Esophagus squamous epithelium (tissue), 4 donors: ENCODE measurements at regions not wholly inside any gene's neighbourhood (a gene's known extent, or its start where the extent isn't known, plus 50 kb on each side); places are given as distances from the start of the nearest gene placed in this dataset.

ENCODE experiments used
- POLR2A ChIP-seq, 4 donors: fragments of 450-650 bp; IDR thresholded peaks; one replicate each; pipeline ENCODE4 v1.6.1; 2017; ENCODE audit warnings: antibody characterized with exemption in 4 of 4, mild to moderate bottlenecking in 4 of 4, moderate library complexity in 3 of 4
- TF ChIP-seq, protein P1 (sequence below), 6 experiments: fragments of 450-650 bp in 4 of 6; fragments of 200-600 bp in 2 of 6; sonication (generic) in 2 of 6; IDR thresholded peaks; one replicate each; pipeline ENCODE4 v1.5.1; 2016 to 2019; ENCODE audit warnings: antibody characterized with exemption in 6 of 6, mild to moderate bottlenecking in 4 of 6, moderate library complexity in 4 of 6

DNA sequence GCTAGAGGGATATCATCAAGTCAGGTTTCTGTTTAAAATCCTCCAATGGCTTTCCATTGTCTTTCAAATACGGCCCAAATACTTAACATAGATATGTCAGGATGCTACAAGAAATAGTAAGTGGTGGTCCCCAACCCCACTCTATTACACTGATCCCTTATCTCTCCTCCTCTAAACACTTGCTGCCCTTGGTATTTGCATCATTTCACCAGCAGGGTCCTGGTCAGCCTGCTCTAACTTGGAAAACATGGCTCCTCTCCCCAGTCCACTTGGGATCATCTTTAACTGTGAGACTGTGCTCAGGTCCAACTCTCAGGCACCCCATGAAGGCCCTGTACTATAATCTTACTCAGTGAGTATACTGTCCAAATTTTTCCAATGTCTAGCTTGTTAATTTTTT is 53.8 kb upstream of the GSAP start:
- TF ChIP-seq, protein P1, sequence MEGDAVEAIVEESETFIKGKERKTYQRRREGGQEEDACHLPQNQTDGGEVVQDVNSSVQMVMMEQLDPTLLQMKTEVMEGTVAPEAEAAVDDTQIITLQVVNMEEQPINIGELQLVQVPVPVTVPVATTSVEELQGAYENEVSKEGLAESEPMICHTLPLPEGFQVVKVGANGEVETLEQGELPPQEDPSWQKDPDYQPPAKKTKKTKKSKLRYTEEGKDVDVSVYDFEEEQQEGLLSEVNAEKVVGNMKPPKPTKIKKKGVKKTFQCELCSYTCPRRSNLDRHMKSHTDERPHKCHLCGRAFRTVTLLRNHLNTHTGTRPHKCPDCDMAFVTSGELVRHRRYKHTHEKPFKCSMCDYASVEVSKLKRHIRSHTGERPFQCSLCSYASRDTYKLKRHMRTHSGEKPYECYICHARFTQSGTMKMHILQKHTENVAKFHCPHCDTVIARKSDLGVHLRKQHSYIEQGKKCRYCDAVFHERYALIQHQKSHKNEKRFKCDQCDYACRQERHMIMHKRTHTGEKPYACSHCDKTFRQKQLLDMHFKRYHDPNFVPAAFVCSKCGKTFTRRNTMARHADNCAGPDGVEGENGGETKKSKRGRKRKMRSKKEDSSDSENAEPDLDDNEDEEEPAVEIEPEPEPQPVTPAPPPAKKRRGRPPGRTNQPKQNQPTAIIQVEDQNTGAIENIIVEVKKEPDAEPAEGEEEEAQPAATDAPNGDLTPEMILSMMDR (IDR thresholded peaks at IDR 0.05) = no peak
- TF ChIP-seq POLR2A (IDR thresholded peaks at IDR 0.05) = no peak
